ENCODE measurements at regions not wholly inside any gene's neighbourhood (a gene's known extent, or its start where the extent isn't known, plus 50 kb on each side); places are given as distances from the start of the nearest gene placed in this dataset.

DNA sequence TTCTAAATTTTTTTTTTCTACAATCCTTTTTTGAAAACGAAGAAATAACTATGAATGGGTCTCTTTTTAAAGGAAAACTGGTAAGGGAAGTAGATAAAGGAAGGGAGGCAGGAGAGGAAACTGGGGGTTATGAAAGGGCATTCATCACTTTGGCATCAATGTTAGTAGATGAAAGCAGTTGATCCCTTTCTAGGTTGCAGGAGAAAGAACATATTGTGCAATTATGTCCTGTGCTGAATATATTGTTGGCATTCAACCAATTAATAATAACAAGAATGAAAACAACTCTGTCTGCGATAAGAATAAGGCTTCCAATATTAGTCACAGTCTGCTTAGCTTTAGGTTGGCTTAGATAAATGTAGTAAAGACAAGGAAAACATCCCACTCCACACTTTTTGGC is 796.8 kb upstream of the KLHL1 start:
- TF ChIP-seq, protein P1, sequence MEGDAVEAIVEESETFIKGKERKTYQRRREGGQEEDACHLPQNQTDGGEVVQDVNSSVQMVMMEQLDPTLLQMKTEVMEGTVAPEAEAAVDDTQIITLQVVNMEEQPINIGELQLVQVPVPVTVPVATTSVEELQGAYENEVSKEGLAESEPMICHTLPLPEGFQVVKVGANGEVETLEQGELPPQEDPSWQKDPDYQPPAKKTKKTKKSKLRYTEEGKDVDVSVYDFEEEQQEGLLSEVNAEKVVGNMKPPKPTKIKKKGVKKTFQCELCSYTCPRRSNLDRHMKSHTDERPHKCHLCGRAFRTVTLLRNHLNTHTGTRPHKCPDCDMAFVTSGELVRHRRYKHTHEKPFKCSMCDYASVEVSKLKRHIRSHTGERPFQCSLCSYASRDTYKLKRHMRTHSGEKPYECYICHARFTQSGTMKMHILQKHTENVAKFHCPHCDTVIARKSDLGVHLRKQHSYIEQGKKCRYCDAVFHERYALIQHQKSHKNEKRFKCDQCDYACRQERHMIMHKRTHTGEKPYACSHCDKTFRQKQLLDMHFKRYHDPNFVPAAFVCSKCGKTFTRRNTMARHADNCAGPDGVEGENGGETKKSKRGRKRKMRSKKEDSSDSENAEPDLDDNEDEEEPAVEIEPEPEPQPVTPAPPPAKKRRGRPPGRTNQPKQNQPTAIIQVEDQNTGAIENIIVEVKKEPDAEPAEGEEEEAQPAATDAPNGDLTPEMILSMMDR (IDR thresholded peaks at IDR 0.05), result no peak
- TF ChIP-seq POLR2A (IDR thresholded peaks at IDR 0.05) (no peak), EP300 (IDR thresholded peaks at IDR 0.05) (no peak)

Data from tibial nerve (tissue), 4 donors.